ENCODE measurements at regions not wholly inside any gene's neighbourhood (a gene's known extent, or its start where the extent isn't known, plus 50 kb on each side); places are given as distances from the start of the nearest gene placed in this dataset.

DNA sequence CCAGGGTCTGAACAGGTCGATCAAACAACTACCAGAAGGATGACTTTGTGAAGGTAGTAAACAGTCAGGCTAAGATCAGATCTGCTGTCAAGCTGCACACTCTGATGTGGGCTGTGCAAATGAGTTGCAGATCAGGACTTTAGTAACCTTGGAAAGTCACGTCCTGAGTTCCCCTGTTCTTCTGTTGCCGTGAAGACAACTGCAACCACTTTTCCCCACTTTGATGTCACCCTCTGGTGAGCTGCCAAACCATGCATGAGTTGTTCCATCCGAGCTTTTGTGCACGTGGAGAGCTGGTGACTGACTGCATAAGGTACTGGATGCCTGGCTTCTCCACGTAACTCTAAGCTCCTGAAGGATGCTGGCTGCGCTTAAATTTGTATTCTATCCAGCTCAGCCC is 111.0 kb downstream of the CD83 start:
- ATAC-seq (ENCODE audit: low read depth) (no peak), DNase-seq (ENCODE audit: low spot score) (no peak)
- no peaks in the 10 kb centered on the region for H3K27me3 ChIP-seq (ENCODE audit: insufficient read depth, poor library complexity, severe bottlenecking)
- no peaks in the 10 kb centered on the region for H3K9me3 ChIP-seq (ENCODE audit: severe bottlenecking)
- H3K36me3 ChIP-seq (ENCODE audit: low read depth): no peaks in the 10 kb centered on the region
- TF ChIP-seq, protein P1, sequence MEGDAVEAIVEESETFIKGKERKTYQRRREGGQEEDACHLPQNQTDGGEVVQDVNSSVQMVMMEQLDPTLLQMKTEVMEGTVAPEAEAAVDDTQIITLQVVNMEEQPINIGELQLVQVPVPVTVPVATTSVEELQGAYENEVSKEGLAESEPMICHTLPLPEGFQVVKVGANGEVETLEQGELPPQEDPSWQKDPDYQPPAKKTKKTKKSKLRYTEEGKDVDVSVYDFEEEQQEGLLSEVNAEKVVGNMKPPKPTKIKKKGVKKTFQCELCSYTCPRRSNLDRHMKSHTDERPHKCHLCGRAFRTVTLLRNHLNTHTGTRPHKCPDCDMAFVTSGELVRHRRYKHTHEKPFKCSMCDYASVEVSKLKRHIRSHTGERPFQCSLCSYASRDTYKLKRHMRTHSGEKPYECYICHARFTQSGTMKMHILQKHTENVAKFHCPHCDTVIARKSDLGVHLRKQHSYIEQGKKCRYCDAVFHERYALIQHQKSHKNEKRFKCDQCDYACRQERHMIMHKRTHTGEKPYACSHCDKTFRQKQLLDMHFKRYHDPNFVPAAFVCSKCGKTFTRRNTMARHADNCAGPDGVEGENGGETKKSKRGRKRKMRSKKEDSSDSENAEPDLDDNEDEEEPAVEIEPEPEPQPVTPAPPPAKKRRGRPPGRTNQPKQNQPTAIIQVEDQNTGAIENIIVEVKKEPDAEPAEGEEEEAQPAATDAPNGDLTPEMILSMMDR (IDR thresholded peaks at IDR 0.05; ENCODE audit: poor library complexity, severe bottlenecking): no peak
- no peak overlapping the region for H3K27ac ChIP-seq (ENCODE audit: poor library complexity, severe bottlenecking)
- H3K4me3 ChIP-seq (ENCODE audit: severe bottlenecking): no peak overlapping the region
- no peaks in the 10 kb centered on the region for H3K4me1 ChIP-seq (ENCODE audit: insufficient read depth, poor library complexity, severe bottlenecking)

DNA sequence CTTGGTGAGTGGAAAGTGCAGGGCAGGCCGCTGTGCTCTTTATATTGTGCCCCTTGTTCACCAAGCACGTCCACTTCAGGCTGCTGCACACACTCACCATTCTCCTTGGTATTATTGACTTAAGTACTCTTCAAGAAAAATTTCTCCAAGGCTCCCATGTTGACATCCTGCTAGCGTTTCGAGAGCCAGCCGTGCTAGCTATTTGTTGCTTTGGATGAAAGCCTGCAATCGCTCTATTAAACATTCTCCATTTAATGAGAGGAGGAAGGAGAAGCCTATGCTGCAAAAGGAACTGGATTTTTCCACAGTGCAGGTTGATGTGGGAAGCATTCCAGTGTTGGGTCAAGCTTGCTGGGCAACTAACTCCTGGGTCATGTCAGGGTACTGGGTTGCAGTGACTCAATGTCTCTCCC is 113.5 kb downstream of the CD83 start:
- H3K4me1 ChIP-seq (ENCODE audit: insufficient read depth, poor library complexity, severe bottlenecking): no peaks in the 10 kb centered on the region
- TF ChIP-seq, protein P1 (IDR thresholded peaks at IDR 0.05; ENCODE audit: poor library complexity, severe bottlenecking): no peak
- H3K9me3 ChIP-seq (ENCODE audit: severe bottlenecking): no peaks in the 10 kb centered on the region
- H3K36me3 ChIP-seq (ENCODE audit: low read depth): no peaks in the 10 kb centered on the region
- ATAC-seq (ENCODE audit: low read depth) (no peak), DNase-seq (ENCODE audit: low spot score) (no peak)
- no peaks in the 10 kb centered on the region for H3K27me3 ChIP-seq (ENCODE audit: insufficient read depth, poor library complexity, severe bottlenecking)
- no peak overlapping the region for H3K4me3 ChIP-seq (ENCODE audit: severe bottlenecking)
- H3K27ac ChIP-seq (ENCODE audit: poor library complexity, severe bottlenecking): no peak overlapping the region

DNA sequence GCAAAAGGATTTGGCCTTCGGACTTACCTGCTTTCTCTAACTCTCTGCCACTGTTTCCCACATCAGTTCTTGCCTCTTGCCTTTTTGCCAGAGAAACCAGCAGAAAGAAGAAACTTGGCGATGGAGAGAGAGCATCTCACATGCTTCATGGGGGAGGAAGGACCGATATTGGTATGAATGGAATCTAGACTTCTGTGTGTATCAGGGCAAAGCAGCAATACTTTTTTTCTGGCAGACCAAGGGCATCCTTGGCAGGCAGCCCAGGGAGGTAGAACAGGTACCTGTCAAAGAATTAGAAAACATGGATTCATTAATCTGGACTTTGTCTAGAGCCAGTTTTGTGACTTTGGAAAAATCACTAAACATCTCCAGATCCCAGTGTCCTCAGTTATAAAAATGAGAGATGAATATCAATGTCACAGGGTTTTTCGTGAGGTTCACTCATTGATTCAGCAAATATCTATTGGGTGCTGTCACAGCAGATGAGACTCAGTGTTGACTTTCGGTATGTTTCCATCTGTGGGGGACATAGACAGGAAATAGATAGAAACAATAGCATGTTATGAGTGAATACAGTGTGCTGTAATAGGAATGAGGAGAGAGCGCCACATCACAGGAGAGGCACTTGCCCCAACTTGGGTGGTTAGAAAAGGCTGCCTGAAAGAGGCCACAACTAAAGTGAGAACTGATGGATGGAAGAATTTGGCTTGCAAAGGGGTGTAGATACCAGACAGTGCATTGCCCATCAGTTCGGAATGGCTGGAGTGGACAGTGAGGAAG is 114.1 kb downstream of the CD83 start:
- TF ChIP-seq, protein P1 (IDR thresholded peaks at IDR 0.05; ENCODE audit: poor library complexity, severe bottlenecking): no peak
- Histone ChIP-seq H3K27me3 (ENCODE audit: insufficient read depth, poor library complexity, severe bottlenecking) (no peaks in the 10 kb centered on the region), H3K27ac (ENCODE audit: poor library complexity, severe bottlenecking) (no peak overlapping the region), H3K4me3 (ENCODE audit: severe bottlenecking) (no peak overlapping the region), H3K9me3 (ENCODE audit: severe bottlenecking) (no peaks in the 10 kb centered on the region), H3K36me3 (ENCODE audit: low read depth) (no peaks in the 10 kb centered on the region), H3K4me1 (ENCODE audit: insufficient read depth, poor library complexity, severe bottlenecking) (no peaks in the 10 kb centered on the region)
- DNase-seq (ENCODE audit: low spot score): no peak
- ATAC-seq (ENCODE audit: low read depth): no peak

DNA sequence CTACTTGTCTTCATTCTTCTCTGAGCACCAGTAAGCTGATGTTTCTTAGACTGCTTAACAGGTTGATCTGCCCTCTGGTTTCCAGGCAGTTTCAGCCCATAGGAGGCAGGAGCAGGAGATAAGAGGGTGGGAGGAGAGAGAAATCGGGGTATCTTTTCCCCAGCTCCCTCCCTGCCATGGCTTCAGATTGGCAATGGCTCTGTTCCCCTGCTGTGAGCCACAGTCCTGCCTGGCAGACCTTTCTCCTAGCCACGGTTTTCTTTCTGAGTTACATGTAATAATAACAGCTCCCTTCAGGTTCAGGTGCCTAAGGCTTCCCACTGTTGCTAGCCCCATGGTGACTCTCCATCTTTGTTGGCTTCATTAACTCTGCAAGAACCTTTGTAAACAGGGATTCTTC is 115.3 kb downstream of the CD83 start:
- Histone ChIP-seq H3K4me3 (ENCODE audit: severe bottlenecking) (no peak overlapping the region), H3K27me3 (ENCODE audit: insufficient read depth, poor library complexity, severe bottlenecking) (no peaks in the 10 kb centered on the region), H3K4me1 (ENCODE audit: insufficient read depth, poor library complexity, severe bottlenecking) (no peaks in the 10 kb centered on the region), H3K36me3 (ENCODE audit: low read depth) (no peaks in the 10 kb centered on the region), H3K27ac (ENCODE audit: poor library complexity, severe bottlenecking) (no peak overlapping the region), H3K9me3 (ENCODE audit: severe bottlenecking) (no peaks in the 10 kb centered on the region)
- DNase-seq (ENCODE audit: low spot score): no peak
- TF ChIP-seq, protein P1 (IDR thresholded peaks at IDR 0.05; ENCODE audit: poor library complexity, severe bottlenecking): no peak
- ATAC-seq (ENCODE audit: low read depth): no peak

DNA sequence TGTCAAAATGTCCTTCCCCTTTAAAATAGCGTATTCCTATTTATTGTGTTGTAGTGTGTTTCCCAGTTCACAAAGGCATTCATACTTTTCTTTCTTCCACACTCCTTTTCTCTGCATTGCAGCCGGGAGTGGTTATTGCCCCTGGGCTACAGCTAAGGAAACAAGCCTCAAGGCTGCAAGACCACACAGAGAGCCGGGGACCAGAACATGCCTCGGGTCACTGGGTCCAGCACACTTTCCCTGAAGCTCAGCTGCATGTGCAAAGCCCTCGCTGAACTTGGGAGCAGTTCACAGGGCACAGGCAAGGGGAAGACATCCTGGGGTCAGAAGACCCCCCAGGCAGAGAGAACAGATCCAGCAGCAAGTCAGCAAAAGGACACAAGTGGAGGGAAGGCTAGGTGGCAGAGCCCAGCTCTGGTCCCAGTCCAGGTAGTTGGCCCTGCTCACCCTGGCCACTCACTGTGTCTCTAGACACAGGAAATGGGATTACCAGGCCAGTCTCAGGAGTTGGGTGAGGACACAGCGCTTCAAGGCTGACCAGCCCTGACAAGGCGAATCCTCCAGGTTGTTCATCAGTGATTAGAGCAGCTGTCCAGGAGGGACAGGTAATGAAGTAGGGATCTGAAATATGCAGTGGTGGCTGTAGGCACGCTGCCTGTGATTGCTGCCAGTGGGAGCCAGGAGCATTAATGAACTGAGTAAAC is 118.2 kb downstream of the CD83 start:
- DNase-seq (ENCODE audit: low spot score): no peak
- Histone ChIP-seq H3K4me1 (ENCODE audit: insufficient read depth, poor library complexity, severe bottlenecking) (no peaks in the 10 kb centered on the region), H3K9me3 (ENCODE audit: severe bottlenecking) (peaks cover 2% of the 10 kb centered on the region), H3K4me3 (ENCODE audit: severe bottlenecking) (no peak overlapping the region), H3K27me3 (ENCODE audit: insufficient read depth, poor library complexity, severe bottlenecking) (no peaks in the 10 kb centered on the region), H3K36me3 (ENCODE audit: low read depth) (no peaks in the 10 kb centered on the region), H3K27ac (ENCODE audit: poor library complexity, severe bottlenecking) (no peak overlapping the region)
- no peak for ATAC-seq (ENCODE audit: low read depth)
- TF ChIP-seq, protein P1 (IDR thresholded peaks at IDR 0.05; ENCODE audit: poor library complexity, severe bottlenecking): no peak
